OCI-LY1 (cell line): ENCODE measurements at regions not wholly inside any gene's neighbourhood (a gene's known extent, or its start where the extent isn't known, plus 50 kb on each side); places are given as distances from the start of the nearest gene placed in this dataset.

Experiments
- H2AFZ ChIP-seq: fragments of 200-600 bp; sonication (generic), shearing (Covaris generic); 2 replicates; pipeline ENCODE4 v1.6.0; 2014; ENCODE audit warnings: antibody characterized with exemption, mild to moderate bottlenecking, low read length
- H3F3A ChIP-seq: fragments of 200-600 bp; sonication (generic), shearing (Covaris generic); 2 replicates; pipeline ENCODE4 v1.6.0; 2014; ENCODE audit warnings: mild to moderate bottlenecking, antibody characterized with exemption, low read length, moderate library complexity; ENCODE audit not compliant: insufficient read depth
- H3K27ac ChIP-seq: fragments of 200-600 bp; sonication (generic); 2 replicates; pipeline ENCODE4 v1.5.1; 2014; ENCODE audit warnings: low read length, mixed run types, mild to moderate bottlenecking, low read depth; ENCODE audit not compliant: poor library complexity, severe bottlenecking
- H3K27me3 ChIP-seq: fragments of 200-600 bp; sonication (generic); 2 replicates; pipeline ENCODE4 v1.6.0; 2014; ENCODE audit warnings: antibody characterized with exemption, mild to moderate bottlenecking, low read length, moderate library complexity; ENCODE audit not compliant: insufficient read depth
- H3K36me3 ChIP-seq: fragments of 200-600 bp; sonication (generic); 2 replicates; pipeline ENCODE4 v1.6.1; 2014; ENCODE audit warnings: mild to moderate bottlenecking, antibody characterized with exemption, low read length, moderate library complexity, mixed read lengths; ENCODE audit not compliant: insufficient read depth
- H3K4me1 ChIP-seq: fragments of 200-600 bp; sonication (generic); 2 replicates; pipeline ENCODE4 v1.5.1; 2014; ENCODE audit warnings: mild to moderate bottlenecking, low read length, moderate library complexity; ENCODE audit not compliant: insufficient read depth, severe bottlenecking
- H3K4me2 ChIP-seq: fragments of 200-600 bp; sonication (generic), shearing (Covaris generic); 2 replicates; pipeline ENCODE4 v1.6.1; 2014; ENCODE audit warnings: low read length
- H3K4me3 ChIP-seq: fragments of 200-600 bp; sonication (generic); 2 replicates; pipeline ENCODE4 v1.5.1; 2014; ENCODE audit warnings: low read length, low read depth, mild to moderate bottlenecking, mixed read lengths; ENCODE audit not compliant: poor library complexity, severe bottlenecking
- H3K79me2 ChIP-seq: fragments of 200-600 bp; shearing (Covaris generic); 2 replicates; pipeline ENCODE4 v1.6.1; 2016; ENCODE audit warnings: mixed run types, low read length, mixed read lengths; ENCODE audit not compliant: insufficient read depth
- H3K9ac ChIP-seq: fragments of 200-600 bp; sonication (generic), shearing (Covaris generic); 2 replicates; pipeline ENCODE4 v1.6.1; 2014; ENCODE audit warnings: mild to moderate bottlenecking, low read length, mixed read lengths
- H3K9me2 ChIP-seq: fragments of 200-600 bp; sonication (generic), shearing (Covaris generic); 2 replicates; pipeline ENCODE4 v1.6.1; 2014; ENCODE audit warnings: low read depth, mild to moderate bottlenecking, low read length, mixed read lengths
- H3K9me3 ChIP-seq: fragments of 200-600 bp; shearing (Covaris generic); 2 replicates; pipeline ENCODE4 v1.6.1; 2014; ENCODE audit warnings: low read length, mixed read lengths
- H4K20me1 ChIP-seq: fragments of 200-600 bp; sonication (generic), shearing (Covaris generic); 2 replicates; pipeline ENCODE4 v1.6.0; 2016; ENCODE audit warnings: mild to moderate bottlenecking, low read length; ENCODE audit not compliant: insufficient read depth
- EZH2 ChIP-seq: fragments of 200-600 bp; sonication (generic), shearing (Covaris generic); IDR thresholded peaks from 2 replicates; pipeline ENCODE4 v1.8.0; 2017; ENCODE audit warnings: borderline replicate concordance, mixed run types, mild to moderate bottlenecking, antibody characterized with exemption, low read length, moderate library complexity, mixed read lengths
- TF ChIP-seq, protein P1 (sequence below): fragments of 200-600 bp; sonication (generic), shearing (Covaris generic); IDR thresholded peaks from 2 replicates; pipeline ENCODE4 v1.5.1; 2017; ENCODE audit warnings: mild to moderate bottlenecking, antibody characterized with exemption, low read length, moderate library complexity, mixed read lengths

DNA sequence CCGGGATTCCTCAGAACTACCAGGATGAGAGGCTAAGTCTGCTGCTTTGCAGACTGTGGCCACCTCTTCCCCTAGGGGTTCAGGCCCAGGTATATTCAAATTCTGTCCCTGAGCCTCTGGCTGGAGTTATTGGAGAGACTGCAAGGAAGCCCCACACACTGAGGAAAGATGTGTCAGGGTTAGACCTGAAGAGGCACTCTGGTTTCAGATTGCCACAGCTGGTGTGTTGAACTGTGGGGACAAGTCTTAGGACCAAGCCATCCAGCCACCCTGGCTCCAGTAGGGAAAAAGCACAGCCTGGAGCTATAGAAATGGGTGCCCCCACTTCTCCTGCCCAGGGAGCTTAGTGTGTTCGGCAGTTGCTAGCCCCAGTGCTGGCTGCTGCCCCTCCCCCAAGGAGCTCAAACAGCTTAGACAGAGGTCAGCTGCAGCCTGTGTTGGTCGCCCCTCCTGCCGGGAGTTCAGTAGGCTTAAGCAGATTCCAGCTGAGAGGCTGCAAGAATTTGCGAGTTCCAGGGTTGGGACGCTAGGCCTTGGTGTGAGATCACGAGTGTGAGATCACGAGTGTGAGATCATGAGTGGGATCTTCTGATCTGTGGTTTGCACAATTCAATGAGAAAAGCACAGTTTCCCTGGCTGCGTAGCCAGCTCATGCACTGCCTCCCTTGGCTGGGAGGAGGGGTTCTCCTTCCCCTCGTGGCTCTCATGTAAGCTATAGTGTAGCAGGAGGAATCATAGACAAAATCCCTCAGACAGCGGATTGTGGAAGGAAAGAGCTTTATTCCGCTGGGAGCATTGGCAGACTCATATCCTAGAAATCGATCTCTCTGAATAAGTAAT lies 552.1 kb upstream of the CHORDC1 start:
- Histone ChIP-seq H3K27me3 (no peaks in the 10 kb centered on the region), H3K4me2 (no peak overlapping the region), H3K4me1 (no peaks in the 10 kb centered on the region), H3K4me3 (no peak overlapping the region), H3K9me3 (no peaks in the 10 kb centered on the region), H3K9ac (no peak overlapping the region), H4K20me1 (no peaks in the 10 kb centered on the region), H3K79me2 (no peaks in the 10 kb centered on the region), H3K27ac (no peak overlapping the region), H3F3A (no peaks in the 10 kb centered on the region), H2AFZ (no peak overlapping the region), H3K36me3 (no peaks in the 10 kb centered on the region), H3K9me2 (no peaks in the 10 kb centered on the region)
- no peak for TF ChIP-seq EZH2
- TF ChIP-seq, protein P1, sequence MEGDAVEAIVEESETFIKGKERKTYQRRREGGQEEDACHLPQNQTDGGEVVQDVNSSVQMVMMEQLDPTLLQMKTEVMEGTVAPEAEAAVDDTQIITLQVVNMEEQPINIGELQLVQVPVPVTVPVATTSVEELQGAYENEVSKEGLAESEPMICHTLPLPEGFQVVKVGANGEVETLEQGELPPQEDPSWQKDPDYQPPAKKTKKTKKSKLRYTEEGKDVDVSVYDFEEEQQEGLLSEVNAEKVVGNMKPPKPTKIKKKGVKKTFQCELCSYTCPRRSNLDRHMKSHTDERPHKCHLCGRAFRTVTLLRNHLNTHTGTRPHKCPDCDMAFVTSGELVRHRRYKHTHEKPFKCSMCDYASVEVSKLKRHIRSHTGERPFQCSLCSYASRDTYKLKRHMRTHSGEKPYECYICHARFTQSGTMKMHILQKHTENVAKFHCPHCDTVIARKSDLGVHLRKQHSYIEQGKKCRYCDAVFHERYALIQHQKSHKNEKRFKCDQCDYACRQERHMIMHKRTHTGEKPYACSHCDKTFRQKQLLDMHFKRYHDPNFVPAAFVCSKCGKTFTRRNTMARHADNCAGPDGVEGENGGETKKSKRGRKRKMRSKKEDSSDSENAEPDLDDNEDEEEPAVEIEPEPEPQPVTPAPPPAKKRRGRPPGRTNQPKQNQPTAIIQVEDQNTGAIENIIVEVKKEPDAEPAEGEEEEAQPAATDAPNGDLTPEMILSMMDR: no peak

DNA sequence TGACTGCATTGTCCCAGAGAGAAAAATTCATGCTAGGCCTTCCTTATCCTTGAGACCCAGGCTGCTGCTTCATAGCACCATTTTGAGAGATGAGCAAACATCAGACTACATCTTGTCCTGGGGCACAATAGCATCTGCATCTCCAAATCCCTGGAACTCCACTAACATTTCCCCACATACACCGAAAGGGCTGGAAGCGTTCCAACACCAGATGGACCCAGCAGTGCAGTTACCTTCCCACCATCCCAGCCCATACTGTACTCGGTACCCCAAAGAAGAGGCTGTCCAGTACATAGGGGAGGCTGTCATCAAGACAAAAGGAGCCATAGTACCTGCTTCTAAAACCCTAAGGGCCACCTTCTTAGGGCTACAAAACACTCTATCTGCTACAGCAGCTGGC lies 547.2 kb upstream of the CHORDC1 start:
- no peaks in the 10 kb centered on the region for H3F3A ChIP-seq

DNA sequence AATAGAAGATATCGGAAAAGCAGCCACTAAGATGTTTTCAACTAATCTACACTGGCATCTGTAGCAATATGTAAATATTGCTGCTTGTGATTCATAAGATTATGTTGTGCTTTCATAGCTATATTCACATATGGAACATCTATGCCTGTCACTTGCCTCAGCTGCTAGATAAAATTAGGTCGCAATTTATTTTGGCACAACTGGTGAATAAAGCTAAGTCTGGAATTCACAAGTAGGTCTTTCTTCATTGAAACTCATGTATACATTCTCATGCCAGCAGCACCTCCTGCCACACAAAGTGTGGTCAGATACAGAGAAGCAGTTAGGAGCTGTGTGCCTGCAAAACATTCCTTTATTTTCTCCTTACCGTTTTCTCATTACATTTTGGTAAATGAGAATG lies 543.3 kb upstream of the CHORDC1 start:
- Histone ChIP-seq H3K36me3 (no peaks in the 10 kb centered on the region), H3K27ac (no peak overlapping the region), H3K9me3 (no peaks in the 10 kb centered on the region), H3F3A (no peaks in the 10 kb centered on the region), H3K4me3 (no peak overlapping the region), H3K4me1 (no peaks in the 10 kb centered on the region), H3K79me2 (no peaks in the 10 kb centered on the region), H3K4me2 (no peak overlapping the region), H3K9ac (no peak overlapping the region), H3K27me3 (no peaks in the 10 kb centered on the region), H2AFZ (no peak overlapping the region), H3K9me2 (no peaks in the 10 kb centered on the region), H4K20me1 (no peaks in the 10 kb centered on the region)
- TF ChIP-seq EZH2: no peak
- TF ChIP-seq, protein P1: no peak

More for the DNA sequence above, 547.2 kb upstream of the CHORDC1 start:
- Histone ChIP-seq H3K9me2 (no peaks in the 10 kb centered on the region), H3K9ac (no peak overlapping the region), H3K4me3 (no peak overlapping the region), H3K27ac (no peak overlapping the region), H3K79me2 (no peaks in the 10 kb centered on the region), H3K9me3 (no peaks in the 10 kb centered on the region), H3K4me2 (no peak overlapping the region), H3K27me3 (no peaks in the 10 kb centered on the region), H3K4me1 (no peaks in the 10 kb centered on the region), H4K20me1 (no peaks in the 10 kb centered on the region), H3K36me3 (no peaks in the 10 kb centered on the region), H2AFZ (no peak overlapping the region)
- TF ChIP-seq EZH2: no peak
- TF ChIP-seq, protein P1: no peak
